Fibroblast of lung (primary cell): ENCODE measurements at regions not wholly inside any gene's neighbourhood (a gene's known extent, or its start where the extent isn't known, plus 50 kb on each side); places are given as distances from the start of the nearest gene placed in this dataset.

Experiments used
- CTCF ChIP-seq, 2 donors: IDR thresholded peaks in 1 of 2; conservative IDR thresholded peaks in 1 of 2; 1 replicate in 1 of 2; 2 replicates in 1 of 2; pipeline ENCODE4 v1.5.1; 2011 to 2012; ENCODE audit warnings: low read length in 2 of 2, control low read depth in 1 of 2, inconsistent platforms in 1 of 2, low read depth in 1 of 2, mild to moderate bottlenecking in 1 of 2
- EZH2 ChIP-seq: IDR thresholded peaks from 2 replicates; pipeline ENCODE4 v1.5.1; 2012; ENCODE audit warnings: low read length, control low read depth, mild to moderate bottlenecking; ENCODE audit errors: missing control alignments

GRCh38 chr17:74108126-74108705 lies 95.3 kb upstream of the RPL38 start:
- TF ChIP-seq CTCF (conservative IDR thresholded peaks at IDR 0.05 in 1 of 2, IDR thresholded peaks at IDR 0.05 in 1 of 2; ENCODE audit: low read depth in 1 of 2, low read length in 2 of 2), result no peak
- TF ChIP-seq EZH2, result no peak
